Pons (tissue), 1 donor: ENCODE measurements at regions not wholly inside any gene's neighbourhood (a gene's known extent, or its start where the extent isn't known, plus 50 kb on each side); places are given as distances from the start of the nearest gene placed in this dataset.
A peak's percentile ranks its signal among the peaks of the same experiment; 100 is the strongest.
"Not testable (repeated sequence)": the region's sequence is repeated elsewhere in the genome, so short reads cannot be mapped to it uniquely, and the experiment has no call there.

Source experiments
- DNase-seq: peaks from one replicate; pipeline ENCODE4 v3.0.0-alpha.2; 2016; ENCODE audit warnings: low spot score

- no peak for DNase-seq
Measured at GRCh38 chr12:34606749-34607519, 584.6 kb downstream of the ALG10 start.

- DNase-seq: no peak
Measured at GRCh38 chr12:34607520-34608195, 585.4 kb downstream of the ALG10 start.

- not testable (repeated sequence) for DNase-seq
Measured at GRCh38 chr12:34613988-34614387, 591.7 kb downstream of the ALG10 start.

GRCh38 chr12:34625116-34625515 is 602.8 kb downstream of the ALG10 start:
- peak; percentile 17 for DNase-seq

GRCh38 chr12:34626363-34627157 is 604.3 kb downstream of the ALG10 start:
- DNase-seq: no peak
